PC-9 (cell line): ENCODE measurements at regions not wholly inside any gene's neighbourhood (a gene's known extent, or its start where the extent isn't known, plus 50 kb on each side); places are given as distances from the start of the nearest gene placed in this dataset.

Experiments
- BruUV-seq: library from RNA; stranded (reverse); fragments of 400-500 nt; replicated peaks from 2 replicates; lab custom pipeline; 2021; lab: Mats Ljungman, UMichigan
- CTCF ChIA-PET: fragments of 300-600 bp; sonication (Branson Sonifier 250); formaldehyde crosslinking; loops from one replicate; lab custom pipeline; 2022; ENCODE audit warnings: antibody characterized with exemption; lab: Charles Lee
- POLR2A ChIA-PET: fragments of 300-600 bp; sonication (Branson Sonifier 250); formaldehyde crosslinking; loops from one replicate; lab custom pipeline; 2022; ENCODE audit warnings: antibody characterized with exemption; ENCODE audit not compliant: unreplicated experiment; lab: Charles Lee
- DNase-seq, 2 experiments: peaks; one replicate each; pipeline versions ENCODE4 v3.0.0 to v3.0.0-alpha.2; 2015 to 2022; ENCODE audit warnings: mixed read lengths in 1 of 2
- H2AFZ ChIP-seq: fragments of 200-600 bp; sonication (generic); 2 replicates; pipeline ENCODE4 v1.8.1; 2017; ENCODE audit warnings: antibody characterized with exemption
- H3F3A ChIP-seq: fragments of 200-600 bp; sonication (generic); 2 replicates; pipeline ENCODE4 v1.8.1; 2017; ENCODE audit warnings: antibody characterized with exemption, mild to moderate bottlenecking, low read depth; ENCODE audit not compliant: insufficient read depth
- H3K27ac ChIP-seq: fragments of 200-600 bp; sonication (generic); 2 replicates; pipeline ENCODE4 v1.6.1; 2016; ENCODE audit warnings: mixed run types
- H3K27me3 ChIP-seq: fragments of 200-600 bp; sonication (generic); 2 replicates; pipeline ENCODE4 v1.6.1; 2016; ENCODE audit warnings: low read depth, mixed run types; ENCODE audit not compliant: insufficient read depth
- H3K36me3 ChIP-seq: fragments of 200-600 bp; sonication (generic); 2 replicates; pipeline ENCODE4 v1.6.1; 2016; ENCODE audit warnings: low read depth, mixed run types
- H3K4me1 ChIP-seq: fragments of 200-600 bp; sonication (generic); replicated peaks from 2 replicates; pipeline ENCODE4 v1.6.1; 2016; ENCODE audit warnings: mixed run types; ENCODE audit not compliant: insufficient read depth
- H3K4me2 ChIP-seq: fragments of 200-600 bp; sonication (generic); 2 replicates; pipeline ENCODE4 v1.6.1; 2017; ENCODE audit warnings: mixed run types
- H3K4me3 ChIP-seq: fragments of 200-600 bp; sonication (generic); 2 replicates; pipeline ENCODE4 v1.6.1; 2016; ENCODE audit warnings: mixed run types
- H3K79me2 ChIP-seq: fragments of 200-600 bp; sonication (generic); 2 replicates; pipeline ENCODE4 v1.6.1; 2017; ENCODE audit warnings: low read depth, mixed run types
- H3K9me2 ChIP-seq: fragments of 200-600 bp; sonication (generic); 2 replicates; pipeline ENCODE4 v1.8.1; 2017; ENCODE audit warnings: mild to moderate bottlenecking; ENCODE audit not compliant: insufficient read depth
- H3K9me3 ChIP-seq: fragments of 200-600 bp; sonication (generic); 2 replicates; pipeline ENCODE4 v1.8.1; 2016; ENCODE audit warnings: low read depth; ENCODE audit not compliant: insufficient read depth
- H4K20me1 ChIP-seq: fragments of 200-600 bp; sonication (generic); 2 replicates; pipeline ENCODE4 v1.8.1; 2017; ENCODE audit not compliant: insufficient read depth
- CTCF ChIP-seq: fragments of 200-600 bp; sonication (generic); conservative IDR thresholded peaks from 2 replicates; pipeline ENCODE4 v1.6.1; 2017; ENCODE audit warnings: mixed run types, antibody characterized with exemption, mild to moderate bottlenecking, moderate library complexity
- EZH2 ChIP-seq: fragments of 200-600 bp; sonication (generic); IDR thresholded peaks from 2 replicates; pipeline ENCODE4 v1.8.0; 2017; ENCODE audit warnings: antibody characterized with exemption, low read depth
- intact Hi-C: fragments of 100-400 bp; cut with micrococcal nuclease; formaldehyde crosslinking; loops from one replicate; pipeline ENCODE4 v1.10.0; 2022; ENCODE audit not compliant: unreplicated experiment

DNA sequence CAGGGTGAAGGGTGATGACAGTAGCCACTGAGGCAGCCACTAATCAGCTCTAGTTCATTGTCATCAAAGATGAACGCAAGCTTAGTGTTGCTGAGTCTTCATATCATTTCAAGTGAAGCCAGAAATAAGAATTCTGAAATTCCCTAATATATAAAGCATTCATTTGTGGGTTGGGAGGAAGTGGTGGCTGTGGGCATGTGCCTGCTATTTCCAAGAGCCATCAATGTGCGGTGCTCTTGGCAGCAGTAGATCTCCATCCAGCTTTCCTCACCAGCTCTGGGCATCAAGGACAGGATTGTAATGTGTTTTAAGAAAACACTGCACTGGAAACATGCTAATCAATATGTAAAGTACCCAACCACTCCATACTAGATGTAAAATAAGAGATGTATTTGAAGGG, 202.5 kb upstream of the AHR start:
- Histone ChIP-seq H3K9me3 (peaks cover 9% of the 10 kb centered on the region), H3K36me3 (no peaks in the 10 kb centered on the region), H3K79me2 (no peaks in the 10 kb centered on the region), H3F3A (peaks cover 16% of the 10 kb centered on the region; the same call in 1 of the 2 replicates), H2AFZ (no peak overlapping the region), H3K4me2 (no peak overlapping the region), H3K27ac (no peak overlapping the region), H3K9me2 (no peaks in the 10 kb centered on the region), H3K27me3 (no peaks in the 10 kb centered on the region), H4K20me1 (no peaks in the 10 kb centered on the region), H3K4me1 (peaks cover 19% of the 10 kb centered on the region), H3K4me3 (no peak overlapping the region)
- BruUV-seq: no TSS peak
- intact Hi-C loops: loop anchor here (2.0 kb wide), 1 partner anchor 57 kb away; no protein-coding TSS in a partner anchor
- no peak for DNase-seq
- TF ChIP-seq EZH2 (no peak), CTCF (no peak)
- CTCF ChIA-PET: interaction anchor here (0.6 kb wide), 2 partner anchors 11 to 349 kb away, joined by 3 read pairs; no protein-coding TSS in a partner anchor
- POLR2A ChIA-PET: no interaction called here

GRCh38 chr7:17097668-17098297, 200.7 kb upstream of the AHR start:
- Histone ChIP-seq H3K27me3 (no peaks in the 10 kb centered on the region), H3K36me3 (no peaks in the 10 kb centered on the region), H3K9me3 (peaks cover 11% of the 10 kb centered on the region), H2AFZ (no peak overlapping the region), H4K20me1 (no peaks in the 10 kb centered on the region), H3K27ac (no peak overlapping the region), H3K79me2 (no peaks in the 10 kb centered on the region), H3K4me2 (no peak overlapping the region), H3K4me3 (no peak overlapping the region), H3F3A (peaks cover 16% of the 10 kb centered on the region; the same call in 1 of the 2 replicates), H3K9me2 (no peaks in the 10 kb centered on the region), H3K4me1 (peaks cover 19% of the 10 kb centered on the region)
- intact Hi-C loops: loop anchor here (2.0 kb wide), 1 partner anchor 107 kb away; no protein-coding TSS in a partner anchor
- TF ChIP-seq EZH2: no peak
- no peak for TF ChIP-seq CTCF
- DNase-seq: no peak
- ChIA-PET POLR2A (no interaction called here), CTCF (no interaction called here)
- no TSS peak for BruUV-seq

- Histone ChIP-seq H3K79me2 (no peaks in the 10 kb centered on the region), H3K4me2 (no peak overlapping the region), H3K4me1 (peaks cover 19% of the 10 kb centered on the region), H3K27ac (no peak overlapping the region), H3K27me3 (no peaks in the 10 kb centered on the region), H3K36me3 (no peaks in the 10 kb centered on the region), H3K4me3 (no peak overlapping the region), H4K20me1 (no peaks in the 10 kb centered on the region), H3F3A (peaks cover 16% of the 10 kb centered on the region; the same call in 1 of the 2 replicates), H3K9me3 (peaks cover 11% of the 10 kb centered on the region), H3K9me2 (no peaks in the 10 kb centered on the region), H2AFZ (no peak overlapping the region)
- CTCF ChIA-PET: interaction anchor here (1.0 to 1.1 kb wide), 2 partner anchors 35 to 116 kb away, joined by 3 read pairs; no protein-coding TSS in a partner anchor
- TF ChIP-seq CTCF (no peak), EZH2 (no peak)
- intact Hi-C loops: loop anchor here (2.0 kb wide), 1 partner anchor 108 kb away; no protein-coding TSS in a partner anchor
- POLR2A ChIA-PET: no interaction called here
- DNase-seq: no peak
- BruUV-seq: no TSS peak
These were observed 199.9 kb upstream of the AHR start for GRCh38 chr7:17098515-17098914.
